Endothelial cell of umbilical vein (primary cell): ENCODE measurements at regions not wholly inside any gene's neighbourhood (a gene's known extent, or its start where the extent isn't known, plus 50 kb on each side); places are given as distances from the start of the nearest gene placed in this dataset.

Experiments used
- BruUV-seq: library from RNA; stranded (reverse); fragments of 400-500 nt; replicated peaks from 2 replicates; lab custom pipeline; 2021; lab: Mats Ljungman, UMichigan
- CTCF ChIA-PET: fragments of 300-600, 350-600 bp; sonication (Branson Sonifier 250); formaldehyde crosslinking; loops from one replicate; lab custom pipeline; 2021; ENCODE audit warnings: antibody characterized with exemption, inconsistent platforms; lab: Charles Lee
- POLR2A ChIA-PET: fragments of 300-600, 350-600 bp; sonication (Branson Sonifier 250); formaldehyde crosslinking; loops from one replicate; lab custom pipeline; 2021; ENCODE audit warnings: antibody characterized with exemption, inconsistent platforms; lab: Charles Lee
- DNase-seq: peaks from one replicate; pipeline ENCODE4 v3.0.0-alpha.2; 2011; ENCODE audit warnings: low read depth, low spot score
- FAIRE-seq: peaks from 2 replicates; lab custom pipeline; 2011; peaks lifted over from hg19 to GRCh38; lab: Jason Lieb, UNC
- H2AFZ ChIP-seq: 2 replicates; pipeline ENCODE4 v1.6.0; 2012; ENCODE audit warnings: low read depth, low read length, control low read depth, inconsistent platforms
- H3K27ac ChIP-seq: 2 replicates; pipeline ENCODE4 v1.5.1; 2011; ENCODE audit warnings: low read depth, mild to moderate bottlenecking, control low read depth, low read length, moderate library complexity; ENCODE audit not compliant: insufficient read depth
- H3K27me3 ChIP-seq, 2 experiments: 2 replicates each; pipeline versions ENCODE4 v1.6.0 to v1.6.1; 2011; ENCODE audit warnings: low read length in 2 of 2, mixed read lengths in 1 of 2; ENCODE audit not compliant: control insufficient read depth in 2 of 2, insufficient read depth in 2 of 2
- H3K36me3 ChIP-seq, 2 experiments: 2 replicates in 1 of 2; 3 replicates in 1 of 2; pipeline ENCODE4 v1.5.1; 2011; ENCODE audit warnings: low read length in 2 of 2, mild to moderate bottlenecking in 1 of 2, moderate library complexity in 1 of 2; ENCODE audit not compliant: control insufficient read depth in 2 of 2, insufficient read depth in 2 of 2; ENCODE audit errors: extremely low read depth in 1 of 2
- H3K4me1 ChIP-seq: 3 replicates; pipeline ENCODE4 v1.5.1; 2011; ENCODE audit warnings: mild to moderate bottlenecking, low read length; ENCODE audit not compliant: control insufficient read depth, insufficient read depth; ENCODE audit errors: extremely low read depth
- H3K4me2 ChIP-seq: 2 replicates; pipeline ENCODE4 v1.6.1; 2011; ENCODE audit warnings: low read length, control low read depth, mixed read lengths; ENCODE audit not compliant: insufficient read depth
- H3K4me3 ChIP-seq, 3 experiments: fragments of 200-600 bp in 1 of 3; sonication (generic), shearing (Covaris generic) in 1 of 3; replicated peaks in 1 of 3; 2 replicates each; pipeline ENCODE4 v1.5.1; 2011 to 2016; ENCODE audit warnings: control low read depth in 3 of 3, low read length in 3 of 3, mild to moderate bottlenecking in 2 of 3, inconsistent platforms in 1 of 3, low read depth in 1 of 3, moderate library complexity in 1 of 3; ENCODE audit not compliant: insufficient read depth in 1 of 3
- H3K79me2 ChIP-seq: 2 replicates; pipeline ENCODE4 v1.6.0; 2012; ENCODE audit warnings: low read length, inconsistent platforms; ENCODE audit not compliant: control insufficient read depth, insufficient read depth
- H3K9ac ChIP-seq: replicated peaks from 2 replicates; pipeline ENCODE3; 2011; ENCODE audit warnings: low read length, control low read depth; ENCODE audit not compliant: insufficient read depth; ENCODE audit errors: extremely low read depth
- H3K9me1 ChIP-seq: replicated peaks from 3 replicates; pipeline ENCODE4 v1.6.0; 2011; ENCODE audit warnings: mild to moderate bottlenecking, low read length; ENCODE audit not compliant: control insufficient read depth, insufficient read depth; ENCODE audit errors: extremely low read depth
- H3K9me3 ChIP-seq: replicated peaks from 2 replicates; pipeline ENCODE4 v1.5.1; 2012; ENCODE audit warnings: low read length, inconsistent platforms; ENCODE audit not compliant: control insufficient read depth, insufficient read depth
- H4K20me1 ChIP-seq: replicated peaks from 2 replicates; pipeline ENCODE3; 2011; ENCODE audit warnings: mild to moderate bottlenecking, low read length; ENCODE audit not compliant: control insufficient read depth, insufficient read depth; ENCODE audit errors: extremely low read depth
- CTCF ChIP-seq, 2 donors: IDR thresholded peaks; 1 replicate in 1 of 2; 2 replicates in 1 of 2; pipeline ENCODE4 v1.5.1; 2011; ENCODE audit warnings: low read length in 2 of 2, mild to moderate bottlenecking in 2 of 2, moderate library complexity in 2 of 2, control low read depth in 1 of 2, inconsistent platforms in 1 of 2, low read depth in 1 of 2; ENCODE audit not compliant: insufficient read depth in 1 of 2; ENCODE audit errors: extremely low read depth in 1 of 2
- EZH2 ChIP-seq: IDR thresholded peaks from 2 replicates; pipeline ENCODE4 v1.6.1; 2012; ENCODE audit warnings: borderline replicate concordance, low read depth, mild to moderate bottlenecking, moderate library complexity, low read length, inconsistent platforms; ENCODE audit not compliant: severe bottlenecking
- FOS ChIP-seq: IDR thresholded peaks from 2 replicates; pipeline ENCODE4 v1.6.1; 2011; ENCODE audit warnings: mild to moderate bottlenecking, low read length, moderate library complexity, borderline replicate concordance; ENCODE audit not compliant: insufficient read depth
- GATA2 ChIP-seq: IDR thresholded peaks from 2 replicates; pipeline ENCODE4 v1.7.0; 2011; ENCODE audit warnings: low read depth, mild to moderate bottlenecking, moderate library complexity, mixed read lengths, low read length; ENCODE audit not compliant: insufficient read length, insufficient read depth
- JUN ChIP-seq: IDR thresholded peaks from 2 replicates; pipeline ENCODE4 v1.6.1; 2011; ENCODE audit warnings: borderline replicate concordance, low read depth; ENCODE audit not compliant: insufficient read length, insufficient read depth
- MAX ChIP-seq: IDR thresholded peaks from 2 replicates; pipeline ENCODE4 v1.6.1; 2011; ENCODE audit not compliant: insufficient read depth, insufficient read length
- MYC ChIP-seq: IDR thresholded peaks from one replicate; pipeline ENCODE4 v1.6.1; 2011; ENCODE audit warnings: mild to moderate bottlenecking, low read depth, low read length
- POLR2A ChIP-seq: IDR thresholded peaks from 2 replicates; pipeline ENCODE4 v1.6.1; 2012; ENCODE audit warnings: low read depth, mild to moderate bottlenecking, control low read depth, low read length
- POLR2AphosphoS5 ChIP-seq: IDR thresholded peaks from 2 replicates; pipeline ENCODE4 v1.6.1; 2012; ENCODE audit warnings: low read depth, mild to moderate bottlenecking, control low read depth, low read length, moderate library complexity; ENCODE audit not compliant: insufficient read depth
- dilution Hi-C: fragments of 300-500 bp; cut with MboI; formaldehyde crosslinking; loops from one replicate; pipeline ENCODE4 v1.15.0; 2019; ENCODE audit warnings: low sequenced_read_pairs; ENCODE audit not compliant: extremely low pct_ligation_motif_present
- intact Hi-C: fragments of 100-400 bp; cut with micrococcal nuclease; formaldehyde crosslinking; loops from one replicate; pipeline ENCODE4 v1.10.0; 2022

DNA sequence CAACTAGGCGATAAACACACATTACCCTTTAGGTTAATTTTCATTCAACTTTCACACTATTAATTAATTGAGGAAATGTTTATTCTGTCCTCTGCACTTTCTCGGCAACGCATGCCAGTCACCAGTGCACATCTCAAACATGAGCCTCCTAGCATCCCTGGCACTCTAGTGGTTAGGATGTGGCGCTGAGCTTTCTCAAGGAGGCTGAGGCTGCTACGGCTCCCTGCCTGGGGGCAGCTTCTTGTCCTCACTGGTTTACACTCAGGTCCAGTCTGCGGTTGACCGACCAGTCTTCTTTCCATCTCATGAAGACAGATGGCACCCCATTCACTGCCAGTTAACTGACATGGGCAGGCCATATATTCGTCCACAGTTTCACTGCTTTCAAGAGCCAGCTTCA, 463.4 kb downstream of the EIPR1 start:
- CTCF ChIA-PET = no interaction called here
- FAIRE-seq = no peak

More for the DNA sequence above, 463.4 kb downstream of the EIPR1 start:
- no peaks in the 10 kb centered on the region for H3K79me2 ChIP-seq
- H3K4me3 ChIP-seq = no peak overlapping the region
- BruUV-seq = no TSS peak
- no peak overlapping the region for H3K27ac ChIP-seq
- H3K9me3 ChIP-seq = peaks cover 12% of the 10 kb centered on the region
- POLR2A ChIA-PET = no interaction called here
- no peaks in the 10 kb centered on the region for H4K20me1 ChIP-seq
- no peak for DNase-seq
- dilution Hi-C loops (no loop called here), intact Hi-C loops (no loop called here)
- H3K36me3 ChIP-seq = no peaks in the 10 kb centered on the region
- no peak overlapping the region for H3K4me2 ChIP-seq
- H3K4me1 ChIP-seq = no peaks in the 10 kb centered on the region
- no peaks in the 10 kb centered on the region for H3K27me3 ChIP-seq
- no peak overlapping the region for H3K9ac ChIP-seq
- H2AFZ ChIP-seq = no peak overlapping the region
- TF ChIP-seq JUN (no peak), MAX (no peak), GATA2 (no peak), MYC (no peak), EZH2 (no peak), CTCF (IDR thresholded peaks at IDR 0.05; ENCODE audit: extremely low read depth in 1 of 2, insufficient read depth in 1 of 2, low read depth in 1 of 2, low read length in 2 of 2) (no peak), FOS (no peak), POLR2AphosphoS5 (no peak), POLR2A (no peak)
- H3K9me1 ChIP-seq = no peaks in the 10 kb centered on the region
